ENCODE measurements at regions not wholly inside any gene's neighbourhood (a gene's known extent, or its start where the extent isn't known, plus 50 kb on each side); places are given as distances from the start of the nearest gene placed in this dataset.

- TF ChIP-seq PAX5 (IDR thresholded peaks at IDR 0.05; ENCODE audit: insufficient read depth, low read length, severe bottlenecking) (no peak), SPI1 (IDR thresholded peaks at IDR 0.05; ENCODE audit: low read depth, low read length) (no peak), TAF1 (IDR thresholded peaks at IDR 0.05; ENCODE audit: low read depth, low read length) (no peak), POLR2A (IDR thresholded peaks at IDR 0.05; ENCODE audit: low read depth, low read length) (no peak), POU2F2 (IDR thresholded peaks at IDR 0.05; ENCODE audit: low read depth, low read length) (no peak), POLR2AphosphoS5 (IDR thresholded peaks at IDR 0.05; ENCODE audit: low read depth, low read length) (no peak)
- FAIRE-seq (no peak), DNase-seq (ENCODE audit: insufficient read length, low spot score) (no peak)
Observed at GRCh38 chr13:68417801-68418200, 1187.7 kb upstream of the PCDH9 start.

- no peak for FAIRE-seq
- no peak for TF ChIP-seq POLR2A (IDR thresholded peaks at IDR 0.05; ENCODE audit: low read depth, low read length)
- TF ChIP-seq POLR2AphosphoS5 (IDR thresholded peaks at IDR 0.05; ENCODE audit: low read depth, low read length) = no peak
- no peak for TF ChIP-seq PAX5 (IDR thresholded peaks at IDR 0.05; ENCODE audit: insufficient read depth, low read length, severe bottlenecking)
- TF ChIP-seq TAF1 (IDR thresholded peaks at IDR 0.05; ENCODE audit: low read depth, low read length) = no peak
- no peak for TF ChIP-seq SPI1 (IDR thresholded peaks at IDR 0.05; ENCODE audit: low read depth, low read length)
- TF ChIP-seq POU2F2 (IDR thresholded peaks at IDR 0.05; ENCODE audit: low read depth, low read length) = no peak
- no peak for DNase-seq (ENCODE audit: insufficient read length, low spot score)
Observed at GRCh38 chr13:68410007-68410406, 1179.9 kb upstream of the PCDH9 start.

- DNase-seq (ENCODE audit: insufficient read length, low spot score) (no peak), FAIRE-seq (no peak)
- TF ChIP-seq POU2F2 (IDR thresholded peaks at IDR 0.05; ENCODE audit: low read depth, low read length) (no peak), POLR2A (IDR thresholded peaks at IDR 0.05; ENCODE audit: low read depth, low read length) (no peak), SPI1 (IDR thresholded peaks at IDR 0.05; ENCODE audit: low read depth, low read length) (no peak), POLR2AphosphoS5 (IDR thresholded peaks at IDR 0.05; ENCODE audit: low read depth, low read length) (no peak), PAX5 (IDR thresholded peaks at IDR 0.05; ENCODE audit: insufficient read depth, low read length, severe bottlenecking) (no peak), TAF1 (IDR thresholded peaks at IDR 0.05; ENCODE audit: low read depth, low read length) (no peak)
Observed at GRCh38 chr13:68390987-68391386, 1160.9 kb upstream of the PCDH9 start.

- no peak for DNase-seq (ENCODE audit: insufficient read length, low spot score)
- no peak for FAIRE-seq
- TF ChIP-seq TAF1 (IDR thresholded peaks at IDR 0.05; ENCODE audit: low read depth, low read length) (no peak), PAX5 (IDR thresholded peaks at IDR 0.05; ENCODE audit: insufficient read depth, low read length, severe bottlenecking) (no peak), POLR2AphosphoS5 (IDR thresholded peaks at IDR 0.05; ENCODE audit: low read depth, low read length) (no peak), POLR2A (IDR thresholded peaks at IDR 0.05; ENCODE audit: low read depth, low read length) (no peak), SPI1 (IDR thresholded peaks at IDR 0.05; ENCODE audit: low read depth, low read length) (no peak), POU2F2 (IDR thresholded peaks at IDR 0.05; ENCODE audit: low read depth, low read length) (no peak)
Observed at GRCh38 chr13:68386808-68387207, 1156.7 kb upstream of the PCDH9 start.

GRCh38 chr13:68380041-68380973, 1150.2 kb upstream of the PCDH9 start:
- DNase-seq (ENCODE audit: insufficient read length, low spot score) (no peak), FAIRE-seq (no peak)
- TF ChIP-seq POU2F2 (IDR thresholded peaks at IDR 0.05; ENCODE audit: low read depth, low read length) (no peak), POLR2AphosphoS5 (IDR thresholded peaks at IDR 0.05; ENCODE audit: low read depth, low read length) (no peak), TAF1 (IDR thresholded peaks at IDR 0.05; ENCODE audit: low read depth, low read length) (no peak), POLR2A (IDR thresholded peaks at IDR 0.05; ENCODE audit: low read depth, low read length) (no peak), PAX5 (IDR thresholded peaks at IDR 0.05; ENCODE audit: insufficient read depth, low read length, severe bottlenecking) (no peak), SPI1 (IDR thresholded peaks at IDR 0.05; ENCODE audit: low read depth, low read length) (no peak)

GRCh38 chr13:68378294-68378693, 1148.2 kb upstream of the PCDH9 start:
- no peak for TF ChIP-seq PAX5 (IDR thresholded peaks at IDR 0.05; ENCODE audit: insufficient read depth, low read length, severe bottlenecking)
- TF ChIP-seq POLR2AphosphoS5 (IDR thresholded peaks at IDR 0.05; ENCODE audit: low read depth, low read length) = no peak
- no peak for TF ChIP-seq TAF1 (IDR thresholded peaks at IDR 0.05; ENCODE audit: low read depth, low read length)
- TF ChIP-seq POU2F2 (IDR thresholded peaks at IDR 0.05; ENCODE audit: low read depth, low read length) = no peak
- no peak for TF ChIP-seq SPI1 (IDR thresholded peaks at IDR 0.05; ENCODE audit: low read depth, low read length)
- no peak for TF ChIP-seq POLR2A (IDR thresholded peaks at IDR 0.05; ENCODE audit: low read depth, low read length)
- FAIRE-seq (no peak), DNase-seq (ENCODE audit: insufficient read length, low spot score) (no peak)

- FAIRE-seq = no peak
- TF ChIP-seq POU2F2 (IDR thresholded peaks at IDR 0.05; ENCODE audit: low read depth, low read length) = no peak
- TF ChIP-seq SPI1 (IDR thresholded peaks at IDR 0.05; ENCODE audit: low read depth, low read length) = no peak
- TF ChIP-seq TAF1 (IDR thresholded peaks at IDR 0.05; ENCODE audit: low read depth, low read length) = no peak
- TF ChIP-seq PAX5 (IDR thresholded peaks at IDR 0.05; ENCODE audit: insufficient read depth, low read length, severe bottlenecking) = no peak
- no peak for TF ChIP-seq POLR2A (IDR thresholded peaks at IDR 0.05; ENCODE audit: low read depth, low read length)
- TF ChIP-seq POLR2AphosphoS5 (IDR thresholded peaks at IDR 0.05; ENCODE audit: low read depth, low read length) = no peak
Observed at GRCh38 chr13:68375004-68375403, 1144.9 kb upstream of the PCDH9 start.

GRCh38 chr13:68369739-68370138, 1139.6 kb upstream of the PCDH9 start:
- FAIRE-seq (no peak), DNase-seq (ENCODE audit: insufficient read length, low spot score) (no peak)
- no peak for TF ChIP-seq PAX5 (IDR thresholded peaks at IDR 0.05; ENCODE audit: insufficient read depth, low read length, severe bottlenecking)
- TF ChIP-seq POLR2AphosphoS5 (IDR thresholded peaks at IDR 0.05; ENCODE audit: low read depth, low read length) = no peak

More at GRCh38 chr13:68375004-68375403, 1144.9 kb upstream of the PCDH9 start:
- DNase-seq (ENCODE audit: insufficient read length, low spot score) = no peak

- TF ChIP-seq POLR2AphosphoS5 (IDR thresholded peaks at IDR 0.05; ENCODE audit: low read depth, low read length) = no peak
- no peak for TF ChIP-seq TAF1 (IDR thresholded peaks at IDR 0.05; ENCODE audit: low read depth, low read length)
- no peak for TF ChIP-seq SPI1 (IDR thresholded peaks at IDR 0.05; ENCODE audit: low read depth, low read length)
- no peak for TF ChIP-seq POU2F2 (IDR thresholded peaks at IDR 0.05; ENCODE audit: low read depth, low read length)
- no peak for TF ChIP-seq PAX5 (IDR thresholded peaks at IDR 0.05; ENCODE audit: insufficient read depth, low read length, severe bottlenecking)
- no peak for TF ChIP-seq POLR2A (IDR thresholded peaks at IDR 0.05; ENCODE audit: low read depth, low read length)
- no peak for FAIRE-seq
- no peak for DNase-seq (ENCODE audit: insufficient read length, low spot score)
Observed at GRCh38 chr13:68368922-68369321, 1138.8 kb upstream of the PCDH9 start.
